Ectodermal cell (in vitro differentiated cells): ENCODE measurements at regions not wholly inside any gene's neighbourhood (a gene's known extent, or its start where the extent isn't known, plus 50 kb on each side); places are given as distances from the start of the nearest gene placed in this dataset.
"Not testable (repeated sequence)": the region's sequence is repeated elsewhere in the genome, so short reads cannot be mapped to it uniquely, and the experiment has no call there.

ENCODE experiments used
- H3K27ac ChIP-seq: 2 replicates; pipeline ENCODE4 v1.7.0; 2013; ENCODE audit warnings: mild to moderate bottlenecking, low read depth, low read length; ENCODE audit not compliant: insufficient read depth, poor library complexity, severe bottlenecking
- H3K27me3 ChIP-seq: 2 replicates; pipeline ENCODE4 v1.7.0; 2013; ENCODE audit warnings: mild to moderate bottlenecking, low read length; ENCODE audit not compliant: insufficient read depth, control insufficient read depth, poor library complexity, severe bottlenecking
- H3K36me3 ChIP-seq: one replicate; pipeline ENCODE4 v1.7.0; 2013; ENCODE audit warnings: low read length; ENCODE audit not compliant: control insufficient read depth, insufficient read depth
- H3K4me1 ChIP-seq: one replicate; pipeline ENCODE4 v1.7.0; 2013; ENCODE audit warnings: low read length; ENCODE audit not compliant: control insufficient read depth, insufficient read depth
- H3K4me3 ChIP-seq: 2 replicates; pipeline ENCODE4 v1.7.0; 2013; ENCODE audit warnings: low read depth, low read length, control low read depth; ENCODE audit not compliant: insufficient read depth
- H3K9me3 ChIP-seq: 2 replicates; pipeline ENCODE4 v1.7.0; 2013; ENCODE audit warnings: mild to moderate bottlenecking, low read length, moderate library complexity; ENCODE audit not compliant: control insufficient read depth
- WGBS, 2 experiments: methylation state at CpG; one replicate each; pipeline ENCODE4 v1.1.7; 2013; ENCODE audit warnings: missing lambda C conversion rate in 2 of 2; 5-methylcytosine and 5-hydroxymethylcytosine counted together

GRCh38 chr2:7686016-7686385, 768.8 kb downstream of the RNF144A start:
- no peaks in the 10 kb centered on the region for H3K9me3 ChIP-seq
- no peaks in the 10 kb centered on the region for H3K36me3 ChIP-seq
- no peak overlapping the region for H3K4me3 ChIP-seq
- WGBS, 2 experiments, result 92 to 96% methylated on average over 3 of the region's 3 CpGs
- no peaks in the 10 kb centered on the region for H3K27me3 ChIP-seq
- H3K4me1 ChIP-seq, result peaks cover 5% of the 10 kb centered on the region
- H3K27ac ChIP-seq, result no peak overlapping the region

- 97 to 100% methylated on average over 2 of the region's 3 CpGs for WGBS, 2 experiments
- H3K36me3 ChIP-seq, result no peaks in the 10 kb centered on the region
These were observed 774.9 kb downstream of the RNF144A start for GRCh38 chr2:7691961-7692656.

GRCh38 chr2:7692657-7693161, 775.5 kb downstream of the RNF144A start:
- H3K9me3 ChIP-seq, result no peaks in the 10 kb centered on the region
- WGBS, 2 experiments, result 95 to 98% methylated on average over 1 of the region's 1 CpG
- peaks cover 3% of the 10 kb centered on the region for H3K4me1 ChIP-seq
- no peaks in the 10 kb centered on the region for H3K36me3 ChIP-seq
- H3K27ac ChIP-seq, result no peak overlapping the region
- H3K4me3 ChIP-seq, result no peak overlapping the region
- no peaks in the 10 kb centered on the region for H3K27me3 ChIP-seq

More at GRCh38 chr2:7691961-7692656, 774.9 kb downstream of the RNF144A start:
- Histone ChIP-seq H3K4me1 (peaks cover 3% of the 10 kb centered on the region), H3K27ac (no peak overlapping the region), H3K27me3 (no peaks in the 10 kb centered on the region), H3K9me3 (no peaks in the 10 kb centered on the region), H3K4me3 (no peak overlapping the region)

- WGBS, 2 experiments, result 89 to 90% methylated on average over 9 of the region's 9 CpGs
- Histone ChIP-seq H3K27ac (no peak overlapping the region), H3K4me3 (no peak overlapping the region), H3K9me3 (no peaks in the 10 kb centered on the region), H3K4me1 (peaks cover 3% of the 10 kb centered on the region), H3K27me3 (no peaks in the 10 kb centered on the region), H3K36me3 (no peaks in the 10 kb centered on the region)
These were observed 776.2 kb downstream of the RNF144A start for GRCh38 chr2:7693246-7694075.

GRCh38 chr2:7694076-7694985, 777.1 kb downstream of the RNF144A start:
- Histone ChIP-seq H3K27ac (no peak overlapping the region), H3K27me3 (no peaks in the 10 kb centered on the region), H3K36me3 (no peaks in the 10 kb centered on the region), H3K4me1 (peaks cover 3% of the 10 kb centered on the region), H3K4me3 (no peak overlapping the region), H3K9me3 (no peaks in the 10 kb centered on the region)
- WGBS, 2 experiments, result 72 to 81% methylated on average over 12 of the region's 12 CpGs

GRCh38 chr2:7696556-7696955, 779.3 kb downstream of the RNF144A start:
- H3K4me1 ChIP-seq, H3K27ac ChIP-seq, H3K27me3 ChIP-seq, H3K4me3 ChIP-seq, H3K36me3 ChIP-seq, H3K9me3 ChIP-seq: not testable (repeated sequence)
- WGBS, 2 experiments, result 91 to 93% methylated on average over 6 of the region's 6 CpGs

- no peak overlapping the region for H3K4me3 ChIP-seq
- no peaks in the 10 kb centered on the region for H3K27me3 ChIP-seq
- no peaks in the 10 kb centered on the region for H3K36me3 ChIP-seq
- no peak overlapping the region for H3K27ac ChIP-seq
- no peaks in the 10 kb centered on the region for H3K9me3 ChIP-seq
- 95% methylated on average over 8 of the region's 9 CpGs for WGBS, 2 experiments
- peaks cover 5% of the 10 kb centered on the region for H3K4me1 ChIP-seq
These were observed 779.8 kb downstream of the RNF144A start for GRCh38 chr2:7697052-7697451.

- H3K9me3 ChIP-seq, result no peaks in the 10 kb centered on the region
- 88 to 91% methylated on average over 1 of the region's 1 CpG for WGBS, 2 experiments
- H3K4me3 ChIP-seq, result no peak overlapping the region
- peaks cover 24% of the 10 kb centered on the region for H3K4me1 ChIP-seq
- H3K27ac ChIP-seq, result no peak overlapping the region
- no peaks in the 10 kb centered on the region for H3K27me3 ChIP-seq
- no peaks in the 10 kb centered on the region for H3K36me3 ChIP-seq
These were observed 784.6 kb downstream of the RNF144A start for GRCh38 chr2:7701791-7702190.

- no peaks in the 10 kb centered on the region for H3K36me3 ChIP-seq
- H3K27ac ChIP-seq, result no peak overlapping the region
- no peaks in the 10 kb centered on the region for H3K27me3 ChIP-seq
- H3K4me3 ChIP-seq, result no peak overlapping the region
- no peaks in the 10 kb centered on the region for H3K9me3 ChIP-seq
- peaks cover 24% of the 10 kb centered on the region for H3K4me1 ChIP-seq
These were observed 785.8 kb downstream of the RNF144A start for GRCh38 chr2:7703048-7703447.
